GM21825 (cell line): ENCODE measurements at regions not wholly inside any gene's neighbourhood (a gene's known extent, or its start where the extent isn't known, plus 50 kb on each side); places are given as distances from the start of the nearest gene placed in this dataset.
"Not testable (repeated sequence)": the region's sequence is repeated elsewhere in the genome, so short reads cannot be mapped to it uniquely, and the experiment has no call there.

Source experiments
- ATAC-seq: cut with Tn5 transposase; IDR thresholded peaks from one replicate; pipeline ENCODE4 v1.9.1; 2021; ENCODE audit warnings: mild to moderate bottlenecking, moderate library complexity; ENCODE audit not compliant: unreplicated experiment

GRCh38 chr14:105581551-105582341 is 55.4 kb downstream of the TMEM121 start:
- peak; percentile 43 for ATAC-seq

- no peak for ATAC-seq
Measured at GRCh38 chr14:105582639-105583038, 56.3 kb downstream of the TMEM121 start.

- ATAC-seq = not testable (repeated sequence)
Measured at GRCh38 chr14:105583914-105584313, 57.5 kb downstream of the TMEM121 start.

- ATAC-seq = not testable (repeated sequence)
Measured at GRCh38 chr14:105585290-105585689, 58.9 kb downstream of the TMEM121 start.

GRCh38 chr14:105585722-105586121 is 59.3 kb downstream of the TMEM121 start:
- not testable (repeated sequence) for ATAC-seq

GRCh38 chr14:105586144-105586872 is 59.9 kb downstream of the TMEM121 start:
- ATAC-seq = not testable (repeated sequence)

GRCh38 chr14:105587034-105587433 is 60.7 kb downstream of the TMEM121 start:
- not testable (repeated sequence) for ATAC-seq

GRCh38 chr14:105587482-105588235 is 61.3 kb downstream of the TMEM121 start:
- ATAC-seq = not testable (repeated sequence)

- no peak for ATAC-seq
Measured at GRCh38 chr14:105588236-105588860, 62.0 kb downstream of the TMEM121 start.

GRCh38 chr14:105589161-105589925 is 63.0 kb downstream of the TMEM121 start:
- no peak for ATAC-seq

- ATAC-seq = not testable (repeated sequence)
Measured at GRCh38 chr14:105589926-105590185, 63.5 kb downstream of the TMEM121 start.

GRCh38 chr14:105591052-105591451 is 64.7 kb downstream of the TMEM121 start:
- ATAC-seq = no peak

- not testable (repeated sequence) for ATAC-seq
Measured at GRCh38 chr14:105591792-105592341, 65.5 kb downstream of the TMEM121 start.

GRCh38 chr14:105592646-105593045 is 66.3 kb downstream of the TMEM121 start:
- ATAC-seq = not testable (repeated sequence)

GRCh38 chr14:105595346-105595745 is 69.0 kb downstream of the TMEM121 start:
- not testable (repeated sequence) for ATAC-seq

- ATAC-seq = not testable (repeated sequence)
Measured at GRCh38 chr14:105596374-105596773, 70.0 kb downstream of the TMEM121 start.

GRCh38 chr14:105598040-105598763 is 71.8 kb downstream of the TMEM121 start:
- not testable (repeated sequence) for ATAC-seq

- not testable (repeated sequence) for ATAC-seq
Measured at GRCh38 chr14:105598925-105599586, 72.7 kb downstream of the TMEM121 start.
